Left renal cortex interstitium (tissue), 4 donors: ENCODE measurements at regions not wholly inside any gene's neighbourhood (a gene's known extent, or its start where the extent isn't known, plus 50 kb on each side); places are given as distances from the start of the nearest gene placed in this dataset.
"Not testable (repeated sequence)": the region's sequence is repeated elsewhere in the genome, so short reads cannot be mapped to it uniquely, and the experiment has no call there.

Experiments
- DNase-seq, 4 donors: peaks; one replicate each; pipeline ENCODE4 v3.0.0-alpha.2; 2013; ENCODE audit warnings: low read depth in 4 of 4, low spot score in 2 of 4, missing footprints in 1 of 4

- no peak for DNase-seq
Measured at GRCh38 chr1:96510911-96511310, 210.7 kb upstream of the PTBP2 start.

GRCh38 chr1:96513136-96513535 lies 208.4 kb upstream of the PTBP2 start:
- no peak for DNase-seq

- no peak for DNase-seq
Measured at GRCh38 chr1:96515430-96515829, 206.2 kb upstream of the PTBP2 start.

- DNase-seq: no peak
Measured at GRCh38 chr1:96515925-96516324, 205.7 kb upstream of the PTBP2 start.

GRCh38 chr1:96519851-96520578 lies 201.6 kb upstream of the PTBP2 start:
- peak; percentile 41 to 67 (median 58) for DNase-seq

- peak; percentile 42 to 63 (median 48) for DNase-seq
Measured at GRCh38 chr1:96520579-96520947, 201.0 kb upstream of the PTBP2 start.

- DNase-seq: no peak
Measured at GRCh38 chr1:96521010-96521409, 200.6 kb upstream of the PTBP2 start.

GRCh38 chr1:96521994-96522760 lies 199.4 kb upstream of the PTBP2 start:
- no peak for DNase-seq

GRCh38 chr1:96522927-96523326 lies 198.7 kb upstream of the PTBP2 start:
- DNase-seq: no peak

GRCh38 chr1:96524100-96524499 lies 197.5 kb upstream of the PTBP2 start:
- no peak for DNase-seq

- DNase-seq: no peak
Measured at GRCh38 chr1:96525657-96526557, 195.7 kb upstream of the PTBP2 start.

- not testable (repeated sequence) for DNase-seq
Measured at GRCh38 chr1:96528672-96529071, 192.9 kb upstream of the PTBP2 start.

- no peak for DNase-seq
Measured at GRCh38 chr1:96533820-96534219, 187.8 kb upstream of the PTBP2 start.

GRCh38 chr1:96536581-96536980 lies 185.0 kb upstream of the PTBP2 start:
- no peak for DNase-seq

- no peak for DNase-seq
Measured at GRCh38 chr1:96538111-96538641, 183.4 kb upstream of the PTBP2 start.

- peak in 1 of 4 donors; percentile 41 for DNase-seq
Measured at GRCh38 chr1:96538883-96539282, 182.7 kb upstream of the PTBP2 start.

GRCh38 chr1:96541491-96541890 lies 180.1 kb upstream of the PTBP2 start:
- DNase-seq: no peak

GRCh38 chr1:96544051-96544830 lies 177.3 kb upstream of the PTBP2 start:
- no peak for DNase-seq

GRCh38 chr1:96544831-96545221 lies 176.8 kb upstream of the PTBP2 start:
- no peak for DNase-seq
